GM12865 (cell line): ENCODE measurements at regions not wholly inside any gene's neighbourhood (a gene's known extent, or its start where the extent isn't known, plus 50 kb on each side); places are given as distances from the start of the nearest gene placed in this dataset.
A peak's percentile ranks its signal among the peaks of the same experiment; 100 is the strongest.

ENCODE experiments used
- DNase-seq: peaks from one replicate; pipeline ENCODE4 v3.0.0; 2010; ENCODE audit warnings: low read depth
- H3K4me3 ChIP-seq: 2 replicates; pipeline ENCODE4 v1.5.1; 2011; ENCODE audit warnings: mild to moderate bottlenecking, low read depth, low read length, control low read depth
- CTCF ChIP-seq: IDR thresholded peaks from 2 replicates; pipeline ENCODE4 v1.5.1; 2011; ENCODE audit warnings: low read length, control low read depth, low read depth, inconsistent platforms; ENCODE audit not compliant: insufficient read depth; ENCODE audit errors: missing control alignments

GRCh38 chr18:7438646-7439045, 128.5 kb upstream of the PTPRM start:
- DNase-seq = no peak
- H3K4me3 ChIP-seq = no peak overlapping the region
- TF ChIP-seq CTCF = no peak

- DNase-seq = no peak
- H3K4me3 ChIP-seq = no peak overlapping the region
- no peak for TF ChIP-seq CTCF
Measured at GRCh38 chr18:7447318-7448028, 119.6 kb upstream of the PTPRM start.

- peak; percentile 40 for TF ChIP-seq CTCF
- DNase-seq = no peak
- no peak overlapping the region for H3K4me3 ChIP-seq
Measured at GRCh38 chr18:7452331-7452730, 114.8 kb upstream of the PTPRM start.

- TF ChIP-seq CTCF = no peak
- H3K4me3 ChIP-seq = no peak overlapping the region
- no peak for DNase-seq
Measured at GRCh38 chr18:7454429-7454828, 112.7 kb upstream of the PTPRM start.

- DNase-seq = no peak
- TF ChIP-seq CTCF = no peak
- H3K4me3 ChIP-seq = no peak overlapping the region
Measured at GRCh38 chr18:7456376-7456775, 110.7 kb upstream of the PTPRM start.

GRCh38 chr18:7457262-7457661, 109.9 kb upstream of the PTPRM start:
- DNase-seq = no peak
- H3K4me3 ChIP-seq = no peak overlapping the region
- TF ChIP-seq CTCF = no peak

- no peak for TF ChIP-seq CTCF
Measured at GRCh38 chr18:7458884-7459283, 108.2 kb upstream of the PTPRM start.

More at GRCh38 chr18:7458884-7459283, 108.2 kb upstream of the PTPRM start:
- DNase-seq = no peak
- H3K4me3 ChIP-seq = no peak overlapping the region
